GM12892 (cell line): ENCODE measurements at regions not wholly inside any gene's neighbourhood (a gene's known extent, or its start where the extent isn't known, plus 50 kb on each side); places are given as distances from the start of the nearest gene placed in this dataset.

Experiments used
- POLR2A ChIP-seq: IDR thresholded peaks from 2 replicates; pipeline ENCODE4 v1.6.1; 2011; ENCODE audit warnings: low read depth, low read length, control low read depth
- POLR2AphosphoS5 ChIP-seq: IDR thresholded peaks from 2 replicates; pipeline ENCODE4 v1.6.1; 2011; ENCODE audit warnings: low read depth, low read length, control low read depth
- TAF1 ChIP-seq: IDR thresholded peaks from 2 replicates; pipeline ENCODE4 v1.6.1; 2011; ENCODE audit warnings: low read depth, mild to moderate bottlenecking, control low read depth, low read length, borderline replicate concordance

DNA sequence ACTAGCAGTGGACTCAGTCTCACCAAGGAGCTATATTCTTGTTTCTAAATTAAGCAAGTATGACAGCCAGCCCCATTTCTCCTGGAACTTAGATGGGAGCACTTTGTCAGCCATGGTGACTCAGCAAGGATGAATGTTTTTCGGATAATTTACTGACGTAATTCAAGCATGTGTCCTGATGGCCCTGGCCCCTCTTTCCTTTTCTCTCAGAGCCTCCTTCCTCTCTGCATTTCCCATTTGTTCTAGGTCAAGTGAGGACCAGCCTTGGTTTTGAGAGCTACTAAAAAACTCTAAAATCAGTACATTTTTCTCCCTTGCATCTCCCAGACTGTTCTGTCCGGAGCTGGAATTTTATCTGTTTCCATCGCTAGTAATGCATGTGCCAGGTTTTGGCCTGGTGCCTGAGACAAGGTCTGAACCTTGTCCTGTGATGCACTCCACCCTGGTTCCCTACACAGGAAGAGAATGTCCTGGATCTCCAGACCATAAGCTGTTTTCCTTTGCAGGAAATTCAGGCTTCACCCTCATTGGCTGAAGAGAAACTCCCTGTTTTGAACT lies 256.6 kb upstream of the ROPN1 start:
- TF ChIP-seq TAF1 = no peak
- no peak for TF ChIP-seq POLR2A
- no peak for TF ChIP-seq POLR2AphosphoS5
